IPS-18a (cell line): ENCODE measurements at regions not wholly inside any gene's neighbourhood (a gene's known extent, or its start where the extent isn't known, plus 50 kb on each side); places are given as distances from the start of the nearest gene placed in this dataset.
"Not testable (repeated sequence)": the region's sequence is repeated elsewhere in the genome, so short reads cannot be mapped to it uniquely, and the experiment has no call there.

ENCODE experiments used
- H3K27ac ChIP-seq: one replicate; pipeline ENCODE4 v1.5.1; 2013; ENCODE audit warnings: low read length
- H3K27me3 ChIP-seq: one replicate; pipeline ENCODE4 v1.6.1; 2013; ENCODE audit warnings: mild to moderate bottlenecking, low read length; ENCODE audit not compliant: control insufficient read depth, insufficient read depth
- H3K36me3 ChIP-seq: one replicate; pipeline ENCODE4 v1.6.1; 2013; ENCODE audit warnings: low read depth, low read length; ENCODE audit not compliant: control insufficient read depth
- H3K4me1 ChIP-seq: one replicate; pipeline ENCODE4 v1.6.1; 2013; ENCODE audit warnings: low read depth, low read length; ENCODE audit not compliant: control insufficient read depth
- H3K4me3 ChIP-seq: one replicate; pipeline ENCODE4 v1.5.1; 2013; ENCODE audit warnings: low read length
- H3K9ac ChIP-seq: one replicate; pipeline ENCODE4 v1.6.1; 2013; ENCODE audit warnings: mild to moderate bottlenecking, low read length, moderate library complexity
- H3K9me3 ChIP-seq: one replicate; pipeline ENCODE4 v1.6.1; 2013; ENCODE audit warnings: low read depth, low read length; ENCODE audit not compliant: control insufficient read depth

DNA sequence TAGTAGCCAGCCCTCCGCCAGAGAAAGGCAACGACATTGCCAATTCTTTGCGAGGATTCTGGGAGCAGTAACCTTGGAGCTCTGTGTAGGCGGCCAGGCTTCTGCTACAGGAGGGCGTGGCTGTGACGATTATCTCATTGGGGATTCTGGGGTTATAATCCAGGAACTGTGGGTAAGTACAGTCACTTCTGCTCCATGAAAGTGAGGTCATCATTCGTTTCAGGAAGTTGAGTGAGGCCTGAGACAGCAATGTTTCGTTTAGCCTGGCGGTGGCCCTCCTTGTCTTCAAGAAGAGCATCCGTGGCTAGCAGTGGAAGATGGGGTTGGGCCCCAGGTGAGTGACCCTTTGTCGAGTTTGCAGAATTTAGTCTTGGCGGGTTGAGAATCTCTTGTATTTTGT is 687.6 kb upstream of the DEFB115 start:
- not testable (repeated sequence) for H3K9ac ChIP-seq, H3K4me1 ChIP-seq, H3K4me3 ChIP-seq, H3K27me3 ChIP-seq, H3K9me3 ChIP-seq, H3K36me3 ChIP-seq, H3K27ac ChIP-seq

DNA sequence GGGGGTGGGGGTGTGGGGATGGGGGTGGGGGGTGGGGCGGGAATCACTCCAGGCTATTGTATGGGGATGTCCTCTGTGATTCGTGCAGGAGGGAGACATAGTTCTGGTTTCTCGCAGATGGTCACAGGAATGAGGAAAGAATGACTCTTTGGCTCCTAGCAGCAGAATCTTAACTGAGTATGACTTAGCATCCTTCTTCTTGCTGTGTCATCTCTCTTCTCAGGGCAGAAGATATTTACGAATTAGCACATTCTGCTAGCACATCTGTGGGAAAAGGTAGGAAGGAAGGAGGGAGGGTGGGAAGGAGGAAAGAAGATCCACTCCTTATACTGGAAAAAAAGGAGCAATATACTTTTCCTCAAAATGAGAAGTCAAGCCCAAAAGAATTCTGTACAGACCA is 686.8 kb upstream of the DEFB115 start:
- H3K36me3 ChIP-seq, H3K27ac ChIP-seq, H3K4me3 ChIP-seq, H3K4me1 ChIP-seq, H3K27me3 ChIP-seq, H3K9ac ChIP-seq, H3K9me3 ChIP-seq: not testable (repeated sequence)

GRCh38 chr20:30574337-30574736 is 683.1 kb upstream of the DEFB115 start:
- not testable (repeated sequence) for H3K9ac ChIP-seq, H3K9me3 ChIP-seq, H3K4me3 ChIP-seq, H3K27ac ChIP-seq, H3K4me1 ChIP-seq, H3K36me3 ChIP-seq, H3K27me3 ChIP-seq

GRCh38 chr20:30579069-30579468 is 678.4 kb upstream of the DEFB115 start:
- not testable (repeated sequence) for H3K27me3 ChIP-seq, H3K36me3 ChIP-seq, H3K9me3 ChIP-seq, H3K4me1 ChIP-seq, H3K27ac ChIP-seq
- H3K9ac ChIP-seq: peak overlapping the region; percentile 62
- H3K4me3 ChIP-seq: peak overlapping the region; percentile 80

GRCh38 chr20:30579824-30580438 is 677.5 kb upstream of the DEFB115 start:
- not testable (repeated sequence) for H3K9me3 ChIP-seq
- Histone ChIP-seq H3K9ac (peak overlapping the region; percentile 62), H3K4me3 (peak overlapping the region; percentile 80)

GRCh38 chr20:30581839-30582238 is 675.6 kb upstream of the DEFB115 start:
- not testable (repeated sequence) for H3K4me3 ChIP-seq, H3K36me3 ChIP-seq, H3K9ac ChIP-seq, H3K4me1 ChIP-seq, H3K27ac ChIP-seq, H3K9me3 ChIP-seq
- peaks cover 21% of the 10 kb centered on the region for H3K27me3 ChIP-seq

More at GRCh38 chr20:30579824-30580438, 677.5 kb upstream of the DEFB115 start:
- H3K36me3 ChIP-seq, H3K4me1 ChIP-seq: not testable (repeated sequence)
- H3K27ac ChIP-seq: peak overlapping the region; percentile 64
- H3K27me3 ChIP-seq: peaks cover 15% of the 10 kb centered on the region

DNA sequence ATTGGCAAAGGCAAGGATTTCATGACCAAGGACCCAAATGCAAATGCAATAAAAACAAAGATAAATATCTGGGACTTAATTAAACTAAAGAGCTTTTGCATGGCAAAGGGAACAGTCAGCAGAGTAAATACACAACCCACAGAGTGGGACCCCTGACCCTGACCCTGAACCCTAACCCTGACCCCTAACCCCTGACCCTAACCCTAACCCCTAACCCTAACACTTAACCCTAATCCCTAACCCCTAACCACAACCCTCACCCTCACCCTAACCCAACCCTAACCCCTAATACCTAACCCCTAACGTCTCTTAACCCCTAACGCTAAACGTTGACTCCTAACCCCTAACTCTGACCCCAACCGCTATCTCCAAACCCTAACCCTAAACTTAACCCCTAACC is 673.1 kb upstream of the DEFB115 start:
- H3K36me3 ChIP-seq, H3K27ac ChIP-seq, H3K9me3 ChIP-seq, H3K9ac ChIP-seq, H3K4me1 ChIP-seq: not testable (repeated sequence)
- H3K27me3 ChIP-seq: peaks cover 35% of the 10 kb centered on the region
- peak overlapping the region; percentile 57 for H3K4me3 ChIP-seq

GRCh38 chr20:30585244-30585796 is 672.1 kb upstream of the DEFB115 start:
- peak overlapping the region; percentile 57 for H3K4me3 ChIP-seq
- not testable (repeated sequence) for H3K36me3 ChIP-seq, H3K4me1 ChIP-seq, H3K9ac ChIP-seq, H3K9me3 ChIP-seq, H3K27ac ChIP-seq
- H3K27me3 ChIP-seq: peaks cover 35% of the 10 kb centered on the region

DNA sequence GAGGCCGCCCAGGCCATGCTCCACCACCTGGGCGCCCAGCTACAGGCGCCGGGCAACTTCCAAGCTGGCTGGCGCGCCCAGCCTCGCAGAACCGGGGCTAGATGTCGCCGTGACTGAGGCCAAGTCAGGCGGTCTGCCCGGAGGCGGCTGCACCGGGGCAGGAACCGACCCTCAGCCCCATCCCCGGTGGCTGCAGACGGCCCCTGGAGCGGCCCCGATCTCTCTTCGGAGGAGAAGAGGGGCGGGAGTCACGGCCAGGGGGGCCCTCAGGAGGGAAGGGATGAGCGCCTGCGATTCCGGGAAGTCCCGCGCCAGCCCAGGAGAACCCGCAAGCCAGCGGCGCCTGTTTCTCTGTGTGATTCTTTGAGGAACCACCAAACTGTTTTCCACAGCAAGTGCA is 671.3 kb upstream of the DEFB115 start:
- not testable (repeated sequence) for H3K36me3 ChIP-seq, H3K9ac ChIP-seq, H3K9me3 ChIP-seq, H3K27ac ChIP-seq, H3K4me1 ChIP-seq
- peaks cover 35% of the 10 kb centered on the region for H3K27me3 ChIP-seq
- H3K4me3 ChIP-seq: peak overlapping the region; percentile 37

DNA sequence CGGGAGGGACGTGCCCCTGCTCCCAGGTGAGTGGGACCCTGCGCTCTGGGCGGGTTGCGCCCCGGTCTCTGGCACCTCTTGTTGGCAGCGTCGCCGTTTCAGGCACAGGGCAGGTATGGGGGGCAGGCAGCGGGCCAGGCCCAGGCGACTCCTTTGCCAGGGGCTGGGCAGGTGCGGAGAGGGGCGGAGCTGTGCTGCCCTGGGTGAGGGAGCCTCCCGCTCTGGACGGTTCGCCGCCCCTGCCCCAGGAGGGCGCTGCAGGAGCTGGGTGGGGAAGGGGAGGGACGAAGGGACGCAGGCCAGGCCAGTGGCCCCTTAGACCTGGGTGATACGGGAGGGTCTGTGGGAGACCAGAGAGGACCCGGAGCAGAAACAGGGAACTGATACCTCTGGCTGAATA is 663.9 kb upstream of the DEFB115 start:
- Histone ChIP-seq H3K27me3 (no peaks in the 10 kb centered on the region), H3K9me3 (no peaks in the 10 kb centered on the region), H3K36me3 (no peaks in the 10 kb centered on the region)

DNA sequence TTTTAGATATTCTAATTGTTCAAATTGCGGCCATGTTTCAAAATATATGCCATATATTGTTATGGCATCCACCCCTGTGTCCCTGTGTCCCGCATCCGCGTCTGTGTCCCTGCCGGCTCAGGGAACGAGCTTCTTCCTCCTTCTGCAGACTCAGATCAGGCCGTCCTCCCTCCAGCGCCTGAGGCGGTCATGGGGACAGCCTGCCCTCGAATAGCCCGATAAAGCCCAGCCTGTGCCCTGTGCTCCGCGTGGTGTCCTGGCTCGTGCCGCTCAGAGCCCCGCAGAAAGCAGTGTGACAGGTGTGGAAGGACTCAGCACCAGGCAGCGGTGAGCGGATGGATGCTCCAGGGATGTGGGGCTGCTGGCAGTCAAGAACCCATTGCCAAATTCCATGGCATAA is 663.4 kb upstream of the DEFB115 start:
- Histone ChIP-seq H3K4me1 (no peaks in the 10 kb centered on the region), H3K27me3 (no peaks in the 10 kb centered on the region), H3K9ac (no peak overlapping the region), H3K27ac (no peak overlapping the region), H3K36me3 (no peaks in the 10 kb centered on the region), H3K4me3 (no peak overlapping the region), H3K9me3 (no peaks in the 10 kb centered on the region)

More for the DNA sequence above, 663.9 kb upstream of the DEFB115 start:
- no peak overlapping the region for H3K9ac ChIP-seq
- H3K27ac ChIP-seq: no peak overlapping the region
- no peak overlapping the region for H3K4me3 ChIP-seq
- no peaks in the 10 kb centered on the region for H3K4me1 ChIP-seq

DNA sequence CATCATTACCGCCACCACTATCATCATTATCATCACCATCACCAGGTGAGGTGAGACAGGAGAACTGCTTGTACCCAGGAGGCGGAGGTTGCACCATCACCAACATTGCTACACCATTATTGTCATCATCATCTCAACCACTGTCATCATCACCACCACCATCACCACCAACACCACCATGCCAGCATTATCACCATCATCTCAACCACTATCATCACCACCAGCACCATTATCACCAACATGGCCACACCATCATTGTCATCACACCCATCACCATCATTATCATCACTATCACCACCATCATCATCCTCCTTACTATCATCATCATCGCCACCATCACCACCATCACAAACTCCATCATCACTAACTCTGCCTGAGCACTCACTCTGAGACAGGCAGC is 661.8 kb upstream of the DEFB115 start:
- Histone ChIP-seq H3K27me3 (no peaks in the 10 kb centered on the region), H3K36me3 (no peaks in the 10 kb centered on the region), H3K4me1 (no peaks in the 10 kb centered on the region), H3K9ac (no peak overlapping the region), H3K27ac (no peak overlapping the region), H3K9me3 (no peaks in the 10 kb centered on the region), H3K4me3 (no peak overlapping the region)
